C4-2B (cell line): ENCODE measurements at regions not wholly inside any gene's neighbourhood (a gene's known extent, or its start where the extent isn't known, plus 50 kb on each side); places are given as distances from the start of the nearest gene placed in this dataset.

Source experiments
- CTCF ChIP-seq: fragments of 450-650 bp; conservative IDR thresholded peaks from 2 replicates; pipeline ENCODE4 v1.5.1; 2017; ENCODE audit warnings: mild to moderate bottlenecking
- ZFX ChIP-seq: fragments of 450-650 bp; IDR thresholded peaks from 2 replicates; pipeline ENCODE4 v1.6.1; 2017

- TF ChIP-seq CTCF (no peak), ZFX (no peak)
Measured at GRCh38 chr5:159732220-159732619, 184.1 kb upstream of the ADRA1B start.
